ENCODE measurements at regions not wholly inside any gene's neighbourhood (a gene's known extent, or its start where the extent isn't known, plus 50 kb on each side); places are given as distances from the start of the nearest gene placed in this dataset.
"Not testable (repeated sequence)": the region's sequence is repeated elsewhere in the genome, so short reads cannot be mapped to it uniquely, and the experiment has no call there.

DNA sequence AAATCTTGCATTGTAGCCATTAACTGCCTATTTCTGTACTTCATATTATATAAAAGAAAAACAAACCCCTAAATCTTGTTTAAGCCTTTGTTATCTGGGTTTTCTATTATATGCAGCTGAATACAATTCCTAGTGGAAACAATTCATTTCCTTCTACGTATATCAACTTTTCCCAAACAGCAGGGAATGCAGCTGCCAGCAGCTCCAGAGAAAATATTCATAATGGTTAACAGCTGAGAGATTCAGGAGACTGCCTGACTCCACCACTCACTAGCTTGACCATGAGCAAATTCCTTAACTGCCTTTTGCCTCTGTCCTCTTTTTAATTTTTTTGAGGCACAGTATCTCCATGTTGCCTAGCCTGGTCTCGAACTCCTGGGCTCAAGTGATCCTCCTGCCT, 146.2 kb downstream of the SPATA18 start:
- peaks cover 21% of the 10 kb centered on the region for H3K4me1 ChIP-seq (ENCODE audit: control insufficient read depth, insufficient read depth, low read length, unreplicated experiment)
- H3K27ac ChIP-seq (ENCODE audit: low read depth, low read length): no peak overlapping the region
- H2AFZ ChIP-seq (ENCODE audit: low read length, unreplicated experiment): no peak overlapping the region
- no peaks in the 10 kb centered on the region for H3K79me2 ChIP-seq (ENCODE audit: control insufficient read depth, insufficient read depth, low read length, unreplicated experiment)
- no peak overlapping the region for H3K4me3 ChIP-seq (ENCODE audit: low read depth, low read length)
- H3K27me3 ChIP-seq (ENCODE audit: insufficient read depth, low read length): no peaks in the 10 kb centered on the region
- no peaks in the 10 kb centered on the region for H3K36me3 ChIP-seq (ENCODE audit: insufficient read depth, low read length)

GRCh38 chr4:52198294-52198693, 147.2 kb downstream of the SPATA18 start:
- H3K27ac ChIP-seq (ENCODE audit: low read depth, low read length): no peak overlapping the region
- no peak overlapping the region for H2AFZ ChIP-seq (ENCODE audit: low read length, unreplicated experiment)
- no peaks in the 10 kb centered on the region for H3K79me2 ChIP-seq (ENCODE audit: control insufficient read depth, insufficient read depth, low read length, unreplicated experiment)
- no peak overlapping the region for H3K4me3 ChIP-seq (ENCODE audit: low read depth, low read length)
- H3K27me3 ChIP-seq (ENCODE audit: insufficient read depth, low read length): no peaks in the 10 kb centered on the region
- peaks cover 23% of the 10 kb centered on the region for H3K4me1 ChIP-seq (ENCODE audit: control insufficient read depth, insufficient read depth, low read length, unreplicated experiment)
- H3K36me3 ChIP-seq (ENCODE audit: insufficient read depth, low read length): no peaks in the 10 kb centered on the region

GRCh38 chr4:52199574-52200338, 148.7 kb downstream of the SPATA18 start:
- peak overlapping the region; percentile 14 for H3K27ac ChIP-seq (ENCODE audit: low read depth, low read length)
- no peaks in the 10 kb centered on the region for H3K36me3 ChIP-seq (ENCODE audit: insufficient read depth, low read length)
- no peak overlapping the region for H3K4me3 ChIP-seq (ENCODE audit: low read depth, low read length)
- H3K79me2 ChIP-seq (ENCODE audit: control insufficient read depth, insufficient read depth, low read length, unreplicated experiment): no peaks in the 10 kb centered on the region
- no peaks in the 10 kb centered on the region for H3K27me3 ChIP-seq (ENCODE audit: insufficient read depth, low read length)
- peaks cover 29% of the 10 kb centered on the region for H3K4me1 ChIP-seq (ENCODE audit: control insufficient read depth, insufficient read depth, low read length, unreplicated experiment)
- H2AFZ ChIP-seq (ENCODE audit: low read length, unreplicated experiment): no peak overlapping the region

- Histone ChIP-seq H2AFZ (ENCODE audit: low read length, unreplicated experiment) (no peak overlapping the region), H3K79me2 (ENCODE audit: control insufficient read depth, insufficient read depth, low read length, unreplicated experiment) (no peaks in the 10 kb centered on the region), H3K36me3 (ENCODE audit: insufficient read depth, low read length) (no peaks in the 10 kb centered on the region), H3K4me3 (ENCODE audit: low read depth, low read length) (no peak overlapping the region), H3K27me3 (ENCODE audit: insufficient read depth, low read length) (no peaks in the 10 kb centered on the region), H3K4me1 (ENCODE audit: control insufficient read depth, insufficient read depth, low read length, unreplicated experiment) (peaks cover 29% of the 10 kb centered on the region), H3K27ac (ENCODE audit: low read depth, low read length) (peak overlapping the region; percentile 14)
These were observed 149.2 kb downstream of the SPATA18 start for GRCh38 chr4:52200339-52200725.

- Histone ChIP-seq H3K36me3 (ENCODE audit: insufficient read depth, low read length) (no peaks in the 10 kb centered on the region), H3K4me3 (ENCODE audit: low read depth, low read length) (no peak overlapping the region), H3K27me3 (ENCODE audit: insufficient read depth, low read length) (peaks cover 9% of the 10 kb centered on the region), H2AFZ (ENCODE audit: low read length, unreplicated experiment) (no peak overlapping the region), H3K4me1 (ENCODE audit: control insufficient read depth, insufficient read depth, low read length, unreplicated experiment) (peaks cover 29% of the 10 kb centered on the region), H3K79me2 (ENCODE audit: control insufficient read depth, insufficient read depth, low read length, unreplicated experiment) (no peaks in the 10 kb centered on the region), H3K27ac (ENCODE audit: low read depth, low read length) (no peak overlapping the region)
These were observed 150.6 kb downstream of the SPATA18 start for GRCh38 chr4:52201715-52202114.

DNA sequence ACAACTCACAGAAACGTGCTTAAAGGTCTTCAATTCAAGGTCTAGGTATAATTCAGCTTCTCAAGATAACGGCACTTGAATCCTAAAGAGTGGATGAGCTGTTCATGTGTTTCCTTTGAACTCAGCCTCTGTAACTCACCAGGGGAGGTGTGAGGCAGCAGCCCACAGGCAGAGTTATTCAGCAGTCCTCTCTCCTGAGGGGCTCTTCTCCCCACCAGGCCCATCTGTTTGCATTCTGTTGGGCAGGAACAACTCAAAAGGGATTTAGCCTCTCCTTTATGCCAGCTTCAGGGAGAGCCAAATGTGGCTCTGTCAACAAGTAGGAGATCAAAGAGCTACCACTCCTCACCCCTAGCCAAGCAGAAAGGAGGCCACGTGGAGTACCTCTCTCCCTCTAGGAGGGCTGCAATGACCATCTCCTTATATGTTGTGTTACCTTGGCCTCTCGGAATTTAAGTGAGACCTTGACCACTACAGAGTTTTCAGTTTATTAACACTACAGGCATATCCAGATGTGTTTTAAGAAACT, 151.2 kb downstream of the SPATA18 start:
- H3K4me3 ChIP-seq (ENCODE audit: low read depth, low read length): no peak overlapping the region
- H3K79me2 ChIP-seq (ENCODE audit: control insufficient read depth, insufficient read depth, low read length, unreplicated experiment): no peaks in the 10 kb centered on the region
- H3K27me3 ChIP-seq (ENCODE audit: insufficient read depth, low read length): peaks cover 15% of the 10 kb centered on the region
- H3K4me1 ChIP-seq (ENCODE audit: control insufficient read depth, insufficient read depth, low read length, unreplicated experiment): peaks cover 29% of the 10 kb centered on the region
- no peak overlapping the region for H3K27ac ChIP-seq (ENCODE audit: low read depth, low read length)
- no peak overlapping the region for H2AFZ ChIP-seq (ENCODE audit: low read length, unreplicated experiment)
- no peaks in the 10 kb centered on the region for H3K36me3 ChIP-seq (ENCODE audit: insufficient read depth, low read length)

DNA sequence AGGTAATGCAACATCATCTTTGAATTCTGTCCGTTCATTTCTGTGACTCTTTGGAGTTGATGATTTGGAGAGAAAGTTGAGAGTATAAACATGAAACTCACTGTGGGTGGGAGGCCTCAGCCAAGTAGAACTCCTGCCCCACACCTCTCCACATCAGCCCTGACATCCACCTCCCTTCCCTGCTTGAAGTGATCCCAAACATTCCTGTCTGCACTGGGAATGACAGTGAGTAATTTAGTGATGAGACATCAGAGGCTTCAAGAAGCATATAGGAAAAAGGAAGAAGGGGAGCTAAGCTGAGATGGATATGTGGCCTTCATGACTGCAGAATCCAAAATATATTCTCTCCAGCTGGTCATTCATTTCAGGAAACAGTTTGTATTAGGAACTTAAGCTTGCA, 151.8 kb downstream of the SPATA18 start:
- Histone ChIP-seq H3K4me1 (ENCODE audit: control insufficient read depth, insufficient read depth, low read length, unreplicated experiment) (peaks cover 29% of the 10 kb centered on the region), H3K4me3 (ENCODE audit: low read depth, low read length) (no peak overlapping the region), H3K79me2 (ENCODE audit: control insufficient read depth, insufficient read depth, low read length, unreplicated experiment) (no peaks in the 10 kb centered on the region), H3K36me3 (ENCODE audit: insufficient read depth, low read length) (no peaks in the 10 kb centered on the region), H2AFZ (ENCODE audit: low read length, unreplicated experiment) (no peak overlapping the region), H3K27ac (ENCODE audit: low read depth, low read length) (no peak overlapping the region), H3K27me3 (ENCODE audit: insufficient read depth, low read length) (peaks cover 15% of the 10 kb centered on the region)

DNA sequence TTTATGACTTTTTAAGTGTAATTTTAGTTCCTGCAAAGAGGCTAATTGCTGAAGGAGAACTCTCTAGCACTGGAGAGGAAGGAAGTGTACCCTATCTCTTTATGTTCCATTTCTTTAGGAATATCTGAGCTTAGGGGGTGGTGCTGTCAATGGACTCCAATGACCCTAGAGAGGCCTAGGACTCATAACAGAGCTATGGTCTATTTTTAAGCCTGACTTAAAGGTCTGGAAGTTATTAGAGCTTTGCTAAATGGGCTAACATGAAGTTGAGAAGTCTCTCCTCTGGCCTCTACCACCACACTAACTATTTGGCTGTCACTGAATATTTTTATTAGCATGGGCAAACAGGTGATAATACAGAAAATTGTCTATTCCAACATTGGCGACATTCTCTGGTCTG, 152.2 kb downstream of the SPATA18 start:
- Histone ChIP-seq H3K4me3 (ENCODE audit: low read depth, low read length) (no peak overlapping the region), H2AFZ (ENCODE audit: low read length, unreplicated experiment) (no peak overlapping the region), H3K36me3 (ENCODE audit: insufficient read depth, low read length) (no peaks in the 10 kb centered on the region), H3K4me1 (ENCODE audit: control insufficient read depth, insufficient read depth, low read length, unreplicated experiment) (peaks cover 29% of the 10 kb centered on the region), H3K79me2 (ENCODE audit: control insufficient read depth, insufficient read depth, low read length, unreplicated experiment) (no peaks in the 10 kb centered on the region), H3K27me3 (ENCODE audit: insufficient read depth, low read length) (peaks cover 19% of the 10 kb centered on the region), H3K27ac (ENCODE audit: low read depth, low read length) (no peak overlapping the region)

DNA sequence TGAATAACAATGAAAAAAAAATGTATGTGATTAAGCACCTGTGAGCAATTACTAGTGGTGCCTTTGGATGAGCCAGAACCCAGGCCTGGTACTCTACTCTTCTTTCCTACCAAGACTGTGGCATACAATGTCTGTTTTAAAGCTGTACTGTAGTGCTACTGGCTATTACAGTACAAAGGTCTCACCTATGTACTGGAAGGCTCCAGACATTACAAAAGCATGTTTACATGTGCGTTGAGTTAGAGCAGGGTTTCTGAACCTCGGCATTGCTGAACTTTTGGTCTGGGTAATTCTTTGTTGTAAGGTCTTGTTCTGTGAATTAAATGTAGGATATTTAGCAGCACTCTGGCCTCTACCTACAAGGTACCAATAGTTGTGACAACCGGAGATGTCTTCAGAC, 153.8 kb downstream of the SPATA18 start:
- no peak overlapping the region for H2AFZ ChIP-seq (ENCODE audit: low read length, unreplicated experiment)
- no peak overlapping the region for H3K4me3 ChIP-seq (ENCODE audit: low read depth, low read length)
- peaks cover 26% of the 10 kb centered on the region for H3K4me1 ChIP-seq (ENCODE audit: control insufficient read depth, insufficient read depth, low read length, unreplicated experiment)
- peaks cover 29% of the 10 kb centered on the region for H3K27me3 ChIP-seq (ENCODE audit: insufficient read depth, low read length)
- no peak overlapping the region for H3K27ac ChIP-seq (ENCODE audit: low read depth, low read length)
- H3K36me3 ChIP-seq (ENCODE audit: insufficient read depth, low read length): no peaks in the 10 kb centered on the region
- no peaks in the 10 kb centered on the region for H3K79me2 ChIP-seq (ENCODE audit: control insufficient read depth, insufficient read depth, low read length, unreplicated experiment)

GRCh38 chr4:52207146-52207545, 156.0 kb downstream of the SPATA18 start:
- H3K79me2 ChIP-seq (ENCODE audit: control insufficient read depth, insufficient read depth, low read length, unreplicated experiment); H3K4me1 ChIP-seq (ENCODE audit: control insufficient read depth, insufficient read depth, low read length, unreplicated experiment); H3K27ac ChIP-seq (ENCODE audit: low read depth, low read length); H3K36me3 ChIP-seq (ENCODE audit: insufficient read depth, low read length); H2AFZ ChIP-seq (ENCODE audit: low read length, unreplicated experiment); H3K4me3 ChIP-seq (ENCODE audit: low read depth, low read length): not testable (repeated sequence)
- H3K27me3 ChIP-seq (ENCODE audit: insufficient read depth, low read length): peaks cover 29% of the 10 kb centered on the region

DNA sequence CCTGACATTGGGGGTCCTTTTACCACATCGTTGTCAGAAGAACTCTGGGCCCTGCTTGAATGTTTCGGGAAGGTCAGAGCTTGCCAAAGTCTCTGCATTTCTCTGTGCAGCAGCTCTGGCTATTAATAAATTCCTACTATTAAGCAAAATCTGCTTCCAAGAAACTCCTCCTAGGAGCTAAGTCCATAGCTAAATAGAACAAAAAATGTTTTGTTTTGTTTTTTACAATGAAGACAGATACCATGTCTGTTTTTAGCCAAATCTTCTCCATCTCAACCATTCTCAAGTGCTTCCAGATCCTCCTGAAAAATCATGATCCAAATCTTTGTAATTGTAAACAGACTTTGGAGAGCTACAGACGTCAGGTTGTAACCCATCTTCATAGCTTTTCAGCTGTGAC, 161.6 kb downstream of the SPATA18 start:
- H2AFZ ChIP-seq (ENCODE audit: low read length, unreplicated experiment): no peak overlapping the region
- no peaks in the 10 kb centered on the region for H3K36me3 ChIP-seq (ENCODE audit: insufficient read depth, low read length)
- H3K4me3 ChIP-seq (ENCODE audit: low read depth, low read length): no peak overlapping the region
- H3K27me3 ChIP-seq (ENCODE audit: insufficient read depth, low read length): peaks cover 16% of the 10 kb centered on the region
- H3K27ac ChIP-seq (ENCODE audit: low read depth, low read length): no peak overlapping the region
- no peaks in the 10 kb centered on the region for H3K79me2 ChIP-seq (ENCODE audit: control insufficient read depth, insufficient read depth, low read length, unreplicated experiment)
- no peaks in the 10 kb centered on the region for H3K4me1 ChIP-seq (ENCODE audit: control insufficient read depth, insufficient read depth, low read length, unreplicated experiment)
